HepG2 (cell line): ENCODE measurements at regions not wholly inside any gene's neighbourhood (a gene's known extent, or its start where the extent isn't known, plus 50 kb on each side); places are given as distances from the start of the nearest gene placed in this dataset.
"Not testable (repeated sequence)": the region's sequence is repeated elsewhere in the genome, so short reads cannot be mapped to it uniquely, and the experiment has no call there.

Experiments used
- ATAC-seq: fragments of 200-7000 bp; cut with Tn5 transposase; 3 replicates; pipeline ENCODE4 v1.9.1; 2020; ENCODE audit warnings: mild to moderate bottlenecking, moderate library complexity
- BruUV-seq: library from RNA; stranded (reverse); fragments of 400-500 nt; replicated peaks from 2 replicates; lab custom pipeline; 2021; lab: Mats Ljungman, UMichigan
- CTCF ChIA-PET: fragments of 300-600 bp; formaldehyde crosslinking; extraction: SDS; loops from one replicate; lab custom pipeline; 2021; ENCODE audit warnings: low total read pairs, inconsistent platforms, low intra/inter-chr PET ratio; lab: Yijun Ruan, JAX
- POLR2A ChIA-PET: fragments of 350-600 bp; sonication (Branson Sonifier 250); formaldehyde crosslinking; loops from one replicate; lab custom pipeline; 2020; ENCODE audit warnings: antibody characterized with exemption, inconsistent platforms; lab: Yijun Ruan, JAX
- DNase-seq: peaks from one replicate; pipeline ENCODE4 v3.0.0-alpha.2; 2015; ENCODE audit warnings: low spot score
- FAIRE-seq: peaks from 3 replicates; lab custom pipeline; 2011; peaks lifted over from hg19 to GRCh38; lab: Jason Lieb, UNC
- H2AFZ ChIP-seq: one replicate; pipeline ENCODE4 v1.6.1; 2011; ENCODE audit warnings: low read length, inconsistent platforms
- H3K27ac ChIP-seq: fragments of 300-600 bp; 3 replicates; pipeline ENCODE4 v1.8.0; 2011; ENCODE audit warnings: mixed run types, mild to moderate bottlenecking, mixed read lengths, low read length, inconsistent platforms; ENCODE audit not compliant: insufficient read depth; ENCODE audit errors: extremely low read length
- H3K27me3 ChIP-seq, 2 experiments: fragments of 200-600 bp in 1 of 2; 2 replicates in 1 of 2; 3 replicates in 1 of 2; pipeline versions ENCODE4 v1.6.0 to v1.8.0; 2011; ENCODE audit warnings: low read length in 2 of 2, mild to moderate bottlenecking in 2 of 2, moderate library complexity in 2 of 2, inconsistent platforms in 1 of 2; ENCODE audit not compliant: insufficient read depth in 2 of 2, control insufficient read depth in 1 of 2
- H3K36me3 ChIP-seq, 2 experiments: fragments of 200-600 bp in 1 of 2; replicated peaks in 1 of 2; 2 replicates in 1 of 2; 3 replicates in 1 of 2; pipeline versions ENCODE4 v1.5.1 to v1.8.0; 2011; ENCODE audit warnings: low read length in 2 of 2, inconsistent platforms in 1 of 2; ENCODE audit not compliant: insufficient read depth in 2 of 2, control insufficient read depth in 1 of 2
- H3K4me1 ChIP-seq: 2 replicates; pipeline ENCODE4 v1.5.1; 2012; ENCODE audit warnings: low read length, inconsistent platforms; ENCODE audit not compliant: insufficient read depth
- H3K4me2 ChIP-seq: 2 replicates; pipeline ENCODE4 v1.6.0; 2011; ENCODE audit warnings: low read depth, low read length, inconsistent platforms
- H3K4me3 ChIP-seq, 3 experiments: fragments of 200-600 bp in 1 of 3; sonication (generic), shearing (Covaris generic) in 1 of 3; replicated peaks in 1 of 3; 2 replicates each; pipeline ENCODE4 v1.5.1; 2011 to 2016; ENCODE audit warnings: low read length in 3 of 3, inconsistent platforms in 2 of 3, low read depth in 2 of 3, mild to moderate bottlenecking in 2 of 3, control low read depth in 1 of 3, mixed read lengths in 1 of 3; ENCODE audit not compliant: insufficient read depth in 1 of 3
- H3K79me2 ChIP-seq: one replicate; pipeline ENCODE4 v1.6.1; 2011; ENCODE audit warnings: low read length, inconsistent platforms; ENCODE audit not compliant: insufficient read depth
- H3K9ac ChIP-seq: 2 replicates; pipeline ENCODE4 v1.6.0; 2011; ENCODE audit warnings: mild to moderate bottlenecking, low read depth, low read length, inconsistent platforms; ENCODE audit not compliant: insufficient read depth
- H3K9me3 ChIP-seq: 2 replicates; pipeline ENCODE4 v1.5.1; 2012; ENCODE audit warnings: mild to moderate bottlenecking, low read length
- H4K20me1 ChIP-seq: 2 replicates; pipeline ENCODE4 v1.6.0; 2011; ENCODE audit warnings: inconsistent platforms, mild to moderate bottlenecking, low read length, moderate library complexity; ENCODE audit not compliant: insufficient read depth
- CERS6 ChIP-seq: sonication (generic); formaldehyde crosslinking; IDR thresholded peaks from 2 replicates; pipeline ENCODE4 v1.5.0; 2020; ENCODE audit warnings: missing genetic modification reagents
- MAX ChIP-seq: IDR thresholded peaks from 2 replicates; pipeline ENCODE4 v1.6.1; 2012; ENCODE audit warnings: inconsistent platforms
- SP4 ChIP-seq: sonication (generic); formaldehyde crosslinking; IDR thresholded peaks from 2 replicates; pipeline ENCODE4 v1.8.1; 2023; ENCODE audit warnings: mild to moderate bottlenecking, missing genetic modification reagents
- ZKSCAN1 ChIP-seq: fragments of 150-350 bp; IDR thresholded peaks from 2 replicates; pipeline ENCODE4 v1.6.1; 2014; ENCODE audit warnings: low read length
- WGBS: methylation state at CpG from one replicate; pipeline ENCODE4 v1.1.6; 2017; ENCODE audit warnings: low lambda C conversion rate; 5-methylcytosine and 5-hydroxymethylcytosine counted together
- in situ Hi-C: cut with HindIII; loops from 2 replicates; pipeline ENCODE4 v1.10.0; 2017; ENCODE audit warnings: low pct_unique_long_range_greater_than_20kb; ENCODE audit not compliant: extremely low pct_ligation_motif_present
- intact Hi-C: fragments of 100-400 bp; cut with micrococcal nuclease; formaldehyde crosslinking; loops from one replicate; pipeline ENCODE4 v1.10.0; 2022; ENCODE audit not compliant: unreplicated experiment
- TF ChIP-seq, protein P1 (sequence below): sonication (generic); formaldehyde crosslinking; IDR thresholded peaks from 2 replicates; pipeline ENCODE4 v1.8.1; 2022; ENCODE audit warnings: low read depth, mild to moderate bottlenecking, missing genetic modification reagents

DNA sequence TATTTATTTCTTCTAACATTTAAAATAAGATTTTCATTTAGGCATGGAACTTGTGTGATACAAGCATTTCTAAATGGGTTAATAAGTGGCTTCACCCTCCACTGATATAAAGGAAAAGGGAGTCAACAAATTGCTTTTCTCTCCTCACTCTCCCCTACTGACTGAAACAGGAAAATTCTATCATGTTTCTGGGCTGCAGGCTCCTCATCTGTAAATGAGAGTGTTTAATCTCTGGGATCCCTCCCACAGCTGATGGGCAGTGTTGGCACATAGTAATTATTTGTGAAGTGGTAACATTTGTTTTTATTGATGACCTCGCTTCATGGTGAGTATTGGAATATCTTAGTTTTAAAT lies 69.8 kb upstream of the WARS2 start (continued):
- no peak for TF ChIP-seq CERS6 (CRISPR knock-in tag)
- TF ChIP-seq SP4 (CRISPR knock-in tag) = no peak
- no peak for TF ChIP-seq ZKSCAN1
- TF ChIP-seq MAX = no peak
- TF ChIP-seq, protein P1, sequence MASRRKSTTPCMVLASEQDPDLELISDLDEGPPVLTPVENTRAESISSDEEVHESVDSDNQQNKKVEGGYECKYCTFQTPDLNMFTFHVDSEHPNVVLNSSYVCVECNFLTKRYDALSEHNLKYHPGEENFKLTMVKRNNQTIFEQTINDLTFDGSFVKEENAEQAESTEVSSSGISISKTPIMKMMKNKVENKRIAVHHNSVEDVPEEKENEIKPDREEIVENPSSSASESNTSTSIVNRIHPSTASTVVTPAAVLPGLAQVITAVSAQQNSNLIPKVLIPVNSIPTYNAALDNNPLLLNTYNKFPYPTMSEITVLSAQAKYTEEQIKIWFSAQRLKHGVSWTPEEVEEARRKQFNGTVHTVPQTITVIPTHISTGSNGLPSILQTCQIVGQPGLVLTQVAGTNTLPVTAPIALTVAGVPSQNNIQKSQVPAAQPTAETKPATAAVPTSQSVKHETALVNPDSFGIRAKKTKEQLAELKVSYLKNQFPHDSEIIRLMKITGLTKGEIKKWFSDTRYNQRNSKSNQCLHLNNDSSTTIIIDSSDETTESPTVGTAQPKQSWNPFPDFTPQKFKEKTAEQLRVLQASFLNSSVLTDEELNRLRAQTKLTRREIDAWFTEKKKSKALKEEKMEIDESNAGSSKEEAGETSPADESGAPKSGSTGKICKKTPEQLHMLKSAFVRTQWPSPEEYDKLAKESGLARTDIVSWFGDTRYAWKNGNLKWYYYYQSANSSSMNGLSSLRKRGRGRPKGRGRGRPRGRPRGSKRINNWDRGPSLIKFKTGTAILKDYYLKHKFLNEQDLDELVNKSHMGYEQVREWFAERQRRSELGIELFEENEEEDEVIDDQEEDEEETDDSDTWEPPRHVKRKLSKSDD (CRISPR knock-in tag) = no peak

- H3K4me3 ChIP-seq, intact Hi-C loops, H3K4me2 ChIP-seq, BruUV-seq, H2AFZ ChIP-seq, H4K20me1 ChIP-seq, DNase-seq, H3K4me1 ChIP-seq, H3K36me3 ChIP-seq, H3K27ac ChIP-seq, CTCF ChIA-PET, ATAC-seq, H3K27me3 ChIP-seq, H3K9ac ChIP-seq, in situ Hi-C loops, POLR2A ChIA-PET, H3K9me3 ChIP-seq, FAIRE-seq, H3K79me2 ChIP-seq: not testable (repeated sequence)
- 45% methylated on average over 1 of the region's 1 CpG for WGBS
Measured at GRCh38 chr1:119213213-119213612, 72.8 kb upstream of the WARS2 start.

GRCh38 chr1:119214961-119215360 lies 74.5 kb upstream of the WARS2 start:
- H3K4me2 ChIP-seq, FAIRE-seq, DNase-seq, H3K27me3 ChIP-seq, H3K79me2 ChIP-seq, H3K9me3 ChIP-seq, H2AFZ ChIP-seq, in situ Hi-C loops, H3K27ac ChIP-seq, CTCF ChIA-PET, intact Hi-C loops, H3K36me3 ChIP-seq, H3K9ac ChIP-seq, ATAC-seq, POLR2A ChIA-PET, H3K4me3 ChIP-seq, BruUV-seq, H4K20me1 ChIP-seq, H3K4me1 ChIP-seq: not testable (repeated sequence)
- WGBS = 100% methylated on average over 3 of the region's 6 CpGs
